GM18517 (cell line): ENCODE measurements at regions not wholly inside any gene's neighbourhood (a gene's known extent, or its start where the extent isn't known, plus 50 kb on each side); places are given as distances from the start of the nearest gene placed in this dataset.
"Not testable (repeated sequence)": the region's sequence is repeated elsewhere in the genome, so short reads cannot be mapped to it uniquely, and the experiment has no call there.

Source experiments
- ATAC-seq: cut with Tn5 transposase; IDR thresholded peaks from one replicate; pipeline ENCODE4 v1.9.1; 2021; ENCODE audit warnings: mild to moderate bottlenecking, moderate library complexity; ENCODE audit not compliant: unreplicated experiment

DNA sequence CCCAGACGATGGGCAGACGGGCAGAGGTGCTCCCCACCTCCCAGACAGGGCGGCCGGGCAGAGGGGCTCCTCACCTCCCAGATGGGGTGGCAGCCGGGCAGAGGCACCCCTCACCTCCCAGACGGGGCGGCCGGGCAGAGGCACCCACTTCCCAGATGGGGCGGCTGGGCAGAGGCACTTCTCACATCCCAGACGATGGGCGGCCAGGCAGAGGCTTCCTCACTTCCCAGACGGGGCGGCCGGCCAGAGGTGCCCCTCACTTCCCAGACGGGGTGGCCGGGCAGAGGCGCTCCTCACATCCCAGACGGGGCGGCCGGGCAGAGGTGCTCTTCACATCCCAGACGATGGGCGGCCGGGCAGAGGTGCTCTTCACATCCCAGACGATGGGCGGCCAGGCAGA, 96.6 kb downstream of the ABCC12 start:
- ATAC-seq = not testable (repeated sequence)

DNA sequence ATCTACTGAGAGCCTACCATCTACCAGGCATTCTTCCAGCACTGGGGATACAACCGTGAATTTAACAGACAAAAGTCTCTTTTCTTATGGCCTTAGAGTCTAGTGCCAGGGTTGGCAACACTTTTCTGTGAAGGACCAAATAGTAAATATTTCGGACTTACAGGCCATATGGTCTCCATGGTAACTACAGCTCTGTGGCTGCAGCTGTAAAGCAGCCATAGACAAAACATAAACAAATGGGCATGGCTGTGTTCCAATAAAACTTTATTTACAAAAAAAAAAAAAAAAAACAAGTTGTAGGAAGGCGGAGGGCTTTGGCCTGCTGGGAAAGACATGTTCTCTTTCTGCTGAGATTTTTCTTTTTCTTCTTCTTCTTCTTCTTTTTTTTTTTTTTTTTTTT, 98.7 kb downstream of the ABCC12 start:
- no peak for ATAC-seq

DNA sequence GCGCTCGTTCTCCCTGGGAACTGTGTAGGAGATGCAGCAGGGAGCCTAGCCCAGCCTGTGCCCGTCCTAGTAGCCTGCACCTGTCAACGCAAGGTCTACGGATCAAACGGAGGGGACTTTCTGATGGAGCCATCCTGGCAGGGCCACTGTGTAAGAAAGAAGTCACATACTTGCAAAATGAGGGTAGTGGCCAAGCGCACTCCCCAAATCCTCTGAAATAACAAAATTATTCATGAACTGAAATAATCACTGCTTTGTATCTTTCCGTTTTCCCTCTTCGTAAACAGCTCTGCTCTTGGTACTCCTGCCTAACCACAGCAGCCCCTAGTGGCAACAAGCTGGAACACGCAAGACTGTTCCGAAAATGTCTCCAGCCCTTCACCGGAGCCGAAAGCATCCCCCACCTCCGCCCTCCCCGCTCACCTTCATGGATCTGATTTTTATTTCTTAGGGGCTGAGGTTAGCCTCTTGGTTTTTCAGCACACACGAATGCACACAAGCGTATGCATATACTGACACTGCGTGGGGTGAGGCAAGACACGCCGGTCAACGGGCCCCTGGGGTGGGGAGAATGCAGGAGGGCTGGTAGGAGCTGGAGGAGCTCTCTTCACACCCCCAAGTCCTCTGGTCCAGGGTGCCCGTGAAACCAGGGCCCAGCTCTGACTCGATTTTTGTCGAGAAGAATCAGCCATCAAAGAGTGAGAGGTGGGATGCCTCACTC, 100.8 kb downstream of the ABCC12 start:
- no peak for ATAC-seq

DNA sequence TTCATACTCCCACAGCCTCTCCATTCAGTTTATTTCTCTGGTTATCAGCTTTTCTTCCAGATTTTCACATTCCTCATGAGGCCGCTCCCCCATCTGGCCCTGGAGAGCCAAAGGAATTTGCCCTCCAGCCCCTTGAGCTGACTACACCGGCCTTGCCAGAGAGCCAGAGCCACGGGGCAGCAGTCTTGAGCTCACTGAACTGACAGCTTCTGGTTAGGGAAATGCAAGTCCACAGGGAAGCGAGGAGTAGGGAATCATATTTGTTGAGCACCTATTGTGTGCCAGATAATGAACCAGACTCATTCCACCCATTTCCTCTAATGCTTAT, 102.4 kb downstream of the ABCC12 start:
- ATAC-seq = no peak

DNA sequence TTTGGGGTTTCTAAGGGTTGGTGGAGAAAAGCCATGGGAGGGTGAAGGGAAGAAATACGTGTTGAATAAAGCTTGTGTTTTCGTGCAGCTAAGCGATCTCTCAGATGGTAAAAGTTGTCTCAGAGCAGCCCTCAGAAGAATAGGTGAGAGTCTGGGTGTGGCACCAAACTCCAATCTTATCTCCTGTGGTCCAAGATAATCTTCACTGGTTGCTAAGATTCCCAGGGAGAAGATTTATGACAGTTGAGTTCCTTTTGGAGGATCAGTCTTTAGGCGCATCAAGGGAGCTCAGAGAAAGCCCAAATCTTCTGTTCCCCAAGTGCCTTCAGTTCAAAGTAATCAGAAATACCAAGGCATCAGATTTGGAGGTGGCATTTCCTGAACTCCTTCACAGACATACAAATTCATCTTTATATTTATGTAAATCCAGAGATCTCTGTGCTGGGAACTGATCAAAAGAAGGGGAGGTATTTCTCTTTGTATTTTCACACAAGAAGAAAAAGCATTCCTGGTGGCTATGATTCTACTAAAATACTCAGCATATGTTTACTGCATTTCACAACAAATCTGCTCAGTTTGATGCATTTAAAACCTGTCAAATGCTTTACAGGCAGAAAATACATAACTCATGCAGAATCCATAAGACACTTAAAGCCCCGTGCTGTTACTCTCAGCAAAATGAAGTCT, 102.9 kb downstream of the ABCC12 start:
- ATAC-seq = no peak

DNA sequence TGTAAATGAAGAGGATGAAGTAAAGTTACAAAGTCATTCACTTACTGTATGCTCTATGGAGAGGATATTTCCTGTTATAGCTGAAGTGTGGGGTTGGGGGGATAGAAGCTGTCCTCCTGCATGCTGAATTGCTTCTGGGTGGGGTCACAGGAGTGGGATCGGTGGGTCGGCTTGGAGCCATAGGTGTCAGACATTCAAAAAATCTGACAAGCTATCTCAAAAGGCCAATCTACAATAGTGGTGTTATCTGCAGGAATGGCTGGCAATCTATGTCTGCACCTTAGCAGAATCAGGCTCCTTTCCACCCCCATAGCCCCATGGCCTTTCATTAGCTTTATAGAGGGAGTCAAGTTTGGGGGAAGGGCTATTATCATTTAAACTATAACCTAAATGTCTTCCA, 104.9 kb downstream of the ABCC12 start:
- no peak for ATAC-seq

DNA sequence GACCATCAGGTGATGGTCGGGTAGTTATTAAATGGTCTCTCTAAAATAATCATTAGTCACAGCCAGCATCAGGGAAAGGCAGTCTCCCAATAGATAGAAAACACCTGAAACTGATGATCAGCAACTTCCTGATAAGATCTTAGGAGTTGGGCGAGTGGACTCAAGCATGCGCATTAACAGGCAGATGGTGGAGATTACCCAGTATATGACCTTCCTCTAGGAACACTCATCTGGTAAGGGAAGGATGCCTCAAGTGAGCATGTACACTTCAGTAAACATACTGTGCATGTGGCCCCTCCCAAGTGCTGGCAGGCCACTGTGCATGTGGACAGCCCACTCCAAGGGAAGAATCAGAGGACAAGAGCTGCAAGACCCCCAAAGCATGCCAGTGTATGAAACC, 105.9 kb downstream of the ABCC12 start:
- ATAC-seq = no peak

DNA sequence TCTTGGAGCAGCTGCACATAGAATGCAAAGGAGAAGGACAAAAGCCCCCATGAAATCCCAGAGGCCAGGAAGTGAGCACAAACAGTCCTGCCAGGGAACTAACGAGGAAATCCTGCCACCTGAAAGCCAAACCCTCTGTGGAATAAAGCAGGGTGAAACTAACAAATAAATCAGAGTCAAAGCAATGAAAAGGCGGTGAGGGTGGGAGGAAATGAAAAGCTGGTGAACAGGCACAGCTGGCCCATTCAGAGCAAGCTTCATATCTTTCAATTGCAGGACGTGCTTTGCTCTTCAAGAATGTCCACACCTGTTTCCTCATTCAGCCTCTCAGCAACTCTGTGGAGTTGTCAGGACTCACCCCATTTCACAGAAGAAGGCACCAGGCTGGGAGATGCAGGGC, 108.1 kb downstream of the ABCC12 start:
- ATAC-seq = no peak

DNA sequence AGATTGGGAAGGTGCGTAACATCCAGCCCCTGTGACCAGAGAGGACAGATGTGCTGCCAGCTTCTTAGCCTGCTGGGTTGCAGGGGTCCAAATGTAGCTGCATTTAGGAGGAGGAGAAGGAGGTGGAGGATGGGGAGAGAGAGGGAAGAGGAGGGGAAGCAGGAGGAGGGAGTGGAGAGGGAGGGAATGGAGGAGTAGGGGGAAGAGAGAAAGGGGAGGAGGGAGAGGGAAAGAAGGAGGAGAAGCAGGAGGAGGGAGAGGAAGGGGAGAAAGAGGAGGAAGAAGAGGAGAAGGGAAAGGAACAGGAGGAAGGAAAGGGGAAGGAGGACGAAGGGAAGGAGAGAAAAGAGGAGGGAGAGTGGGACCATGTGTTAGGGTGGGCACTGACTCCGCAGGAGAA, 108.6 kb downstream of the ABCC12 start:
- ATAC-seq = no peak

DNA sequence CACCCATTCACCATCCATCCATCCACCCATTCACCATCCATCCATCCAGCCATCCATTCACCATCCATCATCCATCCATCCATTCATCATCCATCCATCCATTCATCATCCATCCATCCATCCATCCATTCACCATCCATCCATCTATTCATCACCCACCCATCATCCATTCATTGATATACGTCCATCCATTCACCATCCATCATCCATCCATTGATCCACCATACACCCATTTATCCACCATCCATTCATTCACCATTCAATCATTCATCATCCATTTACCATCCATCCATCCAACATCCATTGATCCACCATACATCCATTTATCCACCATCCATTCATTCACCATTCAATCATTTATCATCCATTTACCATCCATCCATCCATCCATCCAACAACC, 111.7 kb downstream of the ABCC12 start:
- no peak for ATAC-seq

DNA sequence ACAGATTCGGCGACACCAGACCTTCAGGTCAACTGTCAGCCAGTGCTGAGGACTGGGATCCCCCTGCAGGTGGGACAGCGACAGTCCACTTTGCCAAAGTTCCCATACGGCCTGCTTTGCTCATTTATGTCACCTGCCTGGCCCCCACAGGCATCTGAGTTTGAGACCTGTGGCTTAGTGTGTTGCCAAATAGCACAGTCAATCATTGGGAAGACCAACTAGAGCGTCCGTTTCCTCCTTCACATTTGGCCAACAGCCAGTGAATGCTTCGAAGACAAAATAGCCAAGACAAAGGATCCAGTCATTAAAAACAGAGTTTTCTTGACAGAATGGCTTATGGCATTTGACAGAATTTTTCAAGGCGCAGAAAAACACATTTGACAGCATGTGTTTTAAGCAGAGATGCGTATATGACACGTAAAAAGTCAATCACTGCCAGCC, 113.8 kb downstream of the ABCC12 start:
- ATAC-seq = no peak

DNA sequence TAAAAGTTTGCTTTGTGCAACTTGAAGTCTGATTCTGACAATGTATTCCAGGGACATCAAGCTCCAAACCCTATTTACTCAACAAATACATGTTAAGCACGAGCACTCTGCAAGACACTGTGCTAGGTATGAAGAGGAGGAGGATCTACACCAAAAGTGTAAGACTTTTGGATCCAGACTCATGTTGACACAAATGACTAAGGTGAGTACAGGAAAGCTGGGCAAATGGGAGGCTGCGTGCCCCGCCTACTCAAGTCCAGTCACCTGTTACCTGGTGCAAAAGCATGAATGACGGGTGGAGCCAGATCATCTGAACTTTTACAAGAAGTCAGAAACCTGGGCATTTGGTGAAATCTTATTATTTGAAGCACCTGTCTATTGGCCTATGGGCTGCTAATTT, 120.7 kb downstream of the ABCC12 start:
- no peak for ATAC-seq

DNA sequence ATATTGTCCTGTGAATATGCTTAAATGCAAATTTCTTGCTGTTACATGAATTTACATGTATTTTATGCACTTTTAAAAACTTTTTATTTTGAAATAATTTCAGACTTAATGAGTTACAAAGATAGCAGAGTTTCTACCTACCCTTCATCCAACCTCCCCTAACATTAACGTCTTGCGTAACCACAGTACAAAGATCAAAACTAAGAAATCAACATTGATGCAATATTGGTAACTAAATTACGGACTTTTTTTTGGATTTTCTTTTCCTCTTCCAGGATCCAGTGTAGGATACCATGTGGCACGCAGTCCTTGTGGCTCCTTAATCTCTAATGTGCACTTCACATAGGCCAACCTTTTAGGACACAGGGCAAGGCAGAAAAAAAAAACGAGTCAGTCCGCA, 124.9 kb downstream of the ABCC12 start:
- ATAC-seq = no peak

DNA sequence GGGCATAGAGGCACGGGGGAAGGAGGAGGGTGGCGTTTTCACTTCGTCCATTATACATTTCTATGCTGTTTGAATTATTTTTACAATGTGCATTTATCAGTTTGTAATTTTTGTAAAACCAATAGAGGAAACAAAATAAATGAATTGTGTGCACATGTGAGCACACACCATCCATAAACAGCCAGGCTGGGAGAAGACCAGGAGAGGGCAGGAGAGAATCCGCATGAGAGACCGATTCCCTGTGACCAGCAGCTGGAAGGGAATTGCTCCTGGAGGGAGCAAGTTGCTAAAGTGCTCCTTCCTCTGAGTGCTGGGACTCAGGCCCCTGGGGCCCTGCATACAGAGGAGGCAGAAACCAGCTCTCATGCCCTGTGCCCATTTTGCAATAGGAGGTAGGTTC, 126.0 kb downstream of the ABCC12 start:
- no peak for ATAC-seq

DNA sequence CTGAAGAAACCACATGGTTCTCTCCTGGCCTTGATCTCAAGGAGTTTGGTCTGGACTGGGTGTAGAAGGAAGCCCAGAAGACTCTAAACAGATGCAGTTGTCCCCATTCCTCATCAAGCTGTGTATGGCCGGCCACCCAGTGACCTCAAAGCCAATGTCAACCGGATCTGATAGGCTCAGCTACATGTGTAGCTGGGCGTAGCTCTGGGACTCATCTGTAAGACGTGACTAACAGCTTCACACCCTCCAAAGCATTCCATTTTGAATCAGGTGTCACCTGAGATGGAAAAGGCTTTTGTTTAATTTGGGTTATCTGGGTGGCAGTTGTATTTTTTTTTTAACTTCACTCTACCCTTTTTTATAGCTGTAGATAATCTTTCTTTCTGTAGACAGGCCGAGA, 130.4 kb downstream of the ABCC12 start:
- ATAC-seq = no peak

DNA sequence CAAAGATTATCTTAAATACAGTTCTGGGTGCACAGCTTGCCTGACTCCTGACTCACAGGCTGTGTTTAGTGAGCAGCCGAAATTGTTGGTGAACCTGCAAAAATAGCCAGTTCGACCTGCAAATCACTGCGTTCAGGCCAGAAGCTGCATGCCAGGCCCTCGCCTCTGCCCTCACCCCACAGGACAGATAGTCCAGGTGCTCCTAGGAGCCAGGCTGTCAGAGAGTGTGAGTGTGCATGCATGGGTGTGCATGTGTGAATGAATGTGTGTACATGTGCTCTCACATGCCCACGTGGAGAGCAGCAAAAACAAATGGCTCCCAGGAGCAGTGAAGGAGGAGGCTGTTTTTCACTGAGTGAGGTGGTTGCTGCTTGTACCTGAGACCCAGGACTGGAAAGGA, 131.8 kb downstream of the ABCC12 start:
- ATAC-seq = no peak

DNA sequence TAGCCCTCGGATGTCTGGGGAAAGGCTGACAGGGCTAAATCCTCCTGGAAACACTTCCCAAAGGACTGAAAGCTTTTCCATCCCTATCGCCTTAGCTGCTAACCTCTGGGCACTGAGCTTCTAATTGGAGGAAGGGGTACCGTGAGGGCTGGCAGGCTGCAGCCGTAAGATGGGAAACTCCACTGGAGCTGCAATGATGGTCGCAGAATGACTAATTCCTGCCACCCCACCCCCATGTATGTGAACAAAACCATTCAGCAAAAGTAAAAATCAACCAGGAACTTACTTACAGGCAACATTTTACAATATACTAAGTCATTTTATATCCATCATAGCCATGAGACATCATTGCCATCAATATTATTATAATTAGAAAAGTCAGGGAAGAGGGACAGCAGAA, 133.3 kb downstream of the ABCC12 start:
- ATAC-seq = no peak

DNA sequence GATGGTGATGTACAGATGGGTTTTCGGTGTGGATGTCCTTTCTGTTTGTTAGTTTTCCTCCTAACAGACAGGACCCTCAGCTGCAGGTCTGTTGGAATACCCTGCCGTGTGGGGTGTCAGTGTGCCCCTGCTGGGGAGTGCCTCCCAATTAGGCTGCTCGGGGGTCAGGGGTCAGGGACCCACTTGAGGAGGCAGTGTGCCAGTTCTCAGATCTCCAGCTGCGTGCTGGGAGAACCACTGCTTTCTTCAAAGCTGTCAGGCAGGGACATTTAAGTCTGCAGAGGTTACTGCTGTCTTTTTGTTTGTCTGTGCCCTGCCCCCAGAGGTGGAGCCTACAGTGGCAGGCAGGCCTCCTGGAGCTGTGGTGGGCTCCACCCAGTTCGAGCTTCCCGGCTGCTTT, 135.2 kb downstream of the ABCC12 start:
- ATAC-seq = not testable (repeated sequence)

DNA sequence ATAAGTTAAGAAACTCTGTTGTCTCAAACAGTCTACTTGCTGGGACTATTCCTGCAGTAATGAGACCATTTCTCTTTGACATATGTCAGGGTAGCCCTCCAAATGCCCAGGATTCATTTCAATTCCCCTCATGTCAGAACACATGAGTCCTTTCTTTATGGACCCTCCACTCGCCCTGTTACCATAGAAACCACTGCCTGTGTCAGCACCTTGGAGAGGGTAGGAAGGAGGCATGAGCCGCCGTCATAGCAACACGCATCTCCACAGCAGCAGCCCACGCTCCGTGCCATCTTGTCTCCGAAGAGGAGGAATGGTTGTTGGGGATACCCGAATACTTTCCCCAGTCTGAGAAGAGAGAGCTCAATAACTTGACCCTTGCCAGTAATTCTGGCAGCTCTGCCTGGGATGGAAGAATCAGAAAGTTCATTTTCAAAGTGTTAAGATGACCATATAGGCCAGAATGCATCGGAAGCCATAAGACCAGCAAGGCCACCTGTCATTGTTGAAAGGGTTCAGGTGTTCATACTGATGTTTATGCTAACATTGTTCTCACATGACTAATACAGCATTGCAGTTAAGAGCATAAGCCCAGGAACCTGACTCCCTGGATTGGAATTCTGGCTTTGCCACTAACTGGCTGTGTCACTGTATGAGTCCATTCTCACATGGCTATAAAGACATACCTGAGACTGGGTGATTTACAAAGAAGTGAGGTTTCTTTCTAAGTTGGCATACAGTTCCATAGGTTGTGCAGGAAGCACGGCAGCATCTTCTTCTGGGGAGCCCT, 141.3 kb downstream of the ABCC12 start:
- no peak for ATAC-seq

DNA sequence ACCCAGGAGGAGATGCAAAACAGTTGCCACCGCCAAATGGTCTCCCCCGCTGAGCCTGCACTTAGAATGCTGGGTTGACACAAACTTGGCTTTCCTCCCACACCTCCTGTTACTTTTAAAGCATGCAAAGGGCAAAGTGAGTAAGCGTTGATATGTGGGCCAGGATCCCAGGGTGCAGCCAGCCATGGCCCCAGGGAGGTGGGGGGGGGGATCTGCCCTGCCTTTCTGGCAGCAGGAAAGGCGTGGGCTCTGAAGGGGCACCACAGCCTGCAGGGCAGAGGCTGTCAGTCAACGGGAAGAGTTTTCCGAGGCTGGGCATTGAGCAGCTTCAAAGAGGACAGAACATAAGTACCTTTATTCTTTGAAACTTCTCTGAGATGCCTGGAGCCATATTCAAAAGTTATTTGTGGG, 142.3 kb downstream of the ABCC12 start:
- ATAC-seq = no peak

DNA sequence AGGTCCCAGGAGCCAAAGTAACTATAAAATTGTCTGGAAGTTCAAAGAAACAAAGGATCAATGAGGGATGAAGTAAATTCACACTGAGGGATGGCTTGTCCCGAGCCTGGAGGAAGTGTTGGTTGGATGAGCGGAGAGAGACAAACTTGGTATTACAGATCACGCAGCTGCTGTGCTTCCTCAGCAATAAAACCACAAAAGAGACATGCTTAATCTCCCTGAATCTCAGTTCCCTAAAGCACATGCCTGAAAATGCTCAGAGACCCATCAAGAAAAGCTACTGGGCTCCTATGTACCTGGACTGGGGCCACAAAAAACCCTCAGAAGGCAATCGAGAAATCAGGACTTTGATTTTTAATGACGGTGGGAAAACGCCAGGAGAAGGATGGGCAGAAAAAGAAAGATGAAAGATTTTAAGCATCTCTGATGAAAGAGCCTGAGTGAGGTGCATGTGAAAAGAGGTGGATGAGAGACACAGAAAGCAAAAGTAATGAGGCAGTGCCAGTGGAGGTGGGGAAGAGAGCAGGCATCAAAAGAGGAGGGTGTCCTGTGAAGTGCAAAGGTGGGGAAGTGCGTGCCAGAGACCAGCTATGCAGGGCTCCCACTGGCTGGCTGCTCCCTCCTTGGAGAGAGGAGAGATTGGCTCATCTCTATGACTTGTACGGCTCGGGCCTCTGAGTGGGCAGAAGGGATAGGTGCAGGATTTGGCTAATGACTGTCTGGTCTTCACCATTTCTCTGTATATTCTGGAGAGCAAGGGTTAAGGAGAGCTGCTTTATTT, 143.7 kb downstream of the ABCC12 start:
- ATAC-seq = no peak
